GM08714 (cell line): ENCODE measurements at regions not wholly inside any gene's neighbourhood (a gene's known extent, or its start where the extent isn't known, plus 50 kb on each side); places are given as distances from the start of the nearest gene placed in this dataset.
"Not testable (repeated sequence)": the region's sequence is repeated elsewhere in the genome, so short reads cannot be mapped to it uniquely, and the experiment has no call there.

Source experiments
- H3K4me3 ChIP-seq: fragments of 200-500 bp; sonication (Bioruptor generic); 2 replicates; pipeline ENCODE4 v1.5.1; 2014; ENCODE audit warnings: mild to moderate bottlenecking, low read length, inconsistent platforms
- ZNF274 ChIP-seq: IDR thresholded peaks from 2 replicates; pipeline ENCODE4 v1.6.1; 2012; ENCODE audit warnings: mild to moderate bottlenecking, low read depth, low read length

DNA sequence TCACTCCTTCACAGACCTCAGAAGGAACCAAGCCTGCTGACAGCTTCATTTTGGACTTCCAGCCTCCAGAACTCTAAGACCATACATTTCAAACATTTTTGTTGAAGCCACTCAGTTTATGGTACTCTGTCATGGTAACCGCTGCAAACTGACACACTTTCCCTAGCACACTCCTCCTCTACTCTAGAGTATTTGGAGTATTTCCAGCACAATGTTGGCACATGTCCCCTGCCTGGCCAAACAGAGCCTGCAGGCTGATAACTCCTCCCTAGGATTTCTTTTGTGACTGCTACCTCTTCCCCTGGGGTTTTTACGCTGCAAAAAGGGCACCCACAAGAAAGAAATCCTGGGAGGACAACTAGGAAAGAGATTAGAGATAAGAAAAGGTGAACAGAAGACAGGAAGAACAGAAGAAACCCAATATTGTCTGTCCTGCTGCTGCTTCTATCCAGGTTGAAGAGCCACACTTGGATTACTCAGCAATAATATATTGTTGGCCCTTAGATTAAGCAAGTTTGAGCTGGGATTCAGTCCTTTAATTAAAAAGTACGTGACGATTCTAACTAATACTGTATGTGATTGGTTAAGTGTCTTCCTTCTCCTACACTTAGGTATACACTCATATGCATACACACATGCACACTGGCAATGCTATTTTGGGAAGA is 844.1 kb downstream of the LTN1 start:
- no peak for TF ChIP-seq ZNF274

GRCh38 chr21:28144653-28145052 is 848.0 kb downstream of the LTN1 start:
- no peak overlapping the region for H3K4me3 ChIP-seq
- no peak for TF ChIP-seq ZNF274

More for the DNA sequence above, 844.1 kb downstream of the LTN1 start:
- H3K4me3 ChIP-seq: no peak overlapping the region

DNA sequence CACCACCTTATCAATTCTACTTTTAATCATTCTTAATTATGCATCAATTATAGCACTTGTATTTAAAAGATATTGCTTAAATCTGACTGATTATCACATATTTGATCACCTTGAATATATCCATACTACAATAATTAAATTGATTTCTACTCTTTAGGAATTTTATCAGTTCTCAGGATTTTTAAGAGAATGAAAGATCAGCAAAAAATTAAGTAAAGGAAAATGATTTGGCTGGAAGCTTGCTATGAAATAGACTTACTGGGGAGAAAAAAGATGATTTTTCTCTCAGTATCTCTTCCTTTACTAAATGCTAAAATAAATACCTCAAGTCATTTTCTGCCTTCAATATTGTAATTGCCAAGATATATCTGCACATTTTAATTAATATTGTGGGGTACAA is 848.6 kb downstream of the LTN1 start:
- no peak for TF ChIP-seq ZNF274
- no peak overlapping the region for H3K4me3 ChIP-seq

- no peak for TF ChIP-seq ZNF274
- no peak overlapping the region for H3K4me3 ChIP-seq
Measured at GRCh38 chr21:28142697-28143096, 850.0 kb downstream of the LTN1 start.

DNA sequence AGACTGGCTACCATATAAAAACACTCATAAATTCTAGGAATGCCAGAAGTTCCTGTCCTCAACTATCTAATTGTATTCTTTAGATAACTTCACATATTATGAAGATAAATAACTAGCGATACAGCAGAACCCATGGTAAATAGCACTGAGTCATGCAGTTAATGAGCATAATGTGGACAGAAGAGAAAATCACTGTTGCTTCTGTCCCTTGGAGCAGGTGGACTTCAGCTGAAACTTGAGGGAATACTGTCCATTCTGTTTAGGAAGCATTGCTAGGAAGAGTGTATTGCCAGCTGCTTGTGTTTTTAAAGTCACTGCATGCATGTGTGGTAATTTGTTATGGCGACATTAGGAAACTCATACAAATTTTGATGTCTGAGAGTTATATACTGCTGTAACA is 854.4 kb downstream of the LTN1 start:
- no peak for TF ChIP-seq ZNF274
- no peak overlapping the region for H3K4me3 ChIP-seq

- no peak for TF ChIP-seq ZNF274
Measured at GRCh38 chr21:28136656-28137255, 855.9 kb downstream of the LTN1 start.

DNA sequence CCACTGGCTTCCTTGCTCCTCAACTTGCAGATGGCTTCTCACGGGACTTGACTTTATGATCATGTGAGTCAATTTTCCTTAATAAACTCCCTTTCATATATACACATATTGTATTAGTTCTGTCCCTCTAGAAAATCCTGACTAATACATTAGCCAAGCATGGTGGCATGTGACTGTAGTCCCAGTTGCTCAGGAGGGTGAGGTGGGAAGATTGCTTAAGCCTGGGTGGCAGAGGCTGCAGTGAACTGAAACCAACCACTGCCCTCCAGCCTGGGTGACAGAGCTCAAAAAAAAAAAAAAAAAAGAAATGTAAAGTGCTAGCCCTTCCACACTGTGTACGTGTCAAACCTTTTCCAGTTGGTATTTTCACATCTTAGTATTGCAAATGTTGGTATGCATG is 857.0 kb downstream of the LTN1 start:
- H3K4me3 ChIP-seq: no peak overlapping the region
- no peak for TF ChIP-seq ZNF274

More at GRCh38 chr21:28136656-28137255, 855.9 kb downstream of the LTN1 start:
- H3K4me3 ChIP-seq: no peak overlapping the region

DNA sequence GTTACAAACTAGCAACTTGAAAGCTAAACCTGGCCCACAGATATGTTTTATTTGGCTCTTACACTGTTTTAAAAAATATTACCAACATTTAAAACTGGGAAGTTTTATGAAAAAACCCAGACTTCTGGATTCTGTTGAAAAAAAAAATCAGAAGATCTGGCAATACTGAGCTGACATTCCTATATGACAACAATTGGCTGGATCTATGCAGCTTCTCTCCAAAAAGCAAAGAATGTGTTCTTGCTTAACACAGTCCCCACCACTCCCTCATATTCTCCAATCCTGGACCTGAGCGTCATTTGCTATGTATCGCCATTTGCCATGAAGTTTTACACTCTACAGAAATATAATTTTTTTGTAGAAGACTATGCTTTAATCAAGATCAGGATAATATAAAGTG is 859.6 kb downstream of the LTN1 start:
- H3K4me3 ChIP-seq: no peak overlapping the region
- no peak for TF ChIP-seq ZNF274

DNA sequence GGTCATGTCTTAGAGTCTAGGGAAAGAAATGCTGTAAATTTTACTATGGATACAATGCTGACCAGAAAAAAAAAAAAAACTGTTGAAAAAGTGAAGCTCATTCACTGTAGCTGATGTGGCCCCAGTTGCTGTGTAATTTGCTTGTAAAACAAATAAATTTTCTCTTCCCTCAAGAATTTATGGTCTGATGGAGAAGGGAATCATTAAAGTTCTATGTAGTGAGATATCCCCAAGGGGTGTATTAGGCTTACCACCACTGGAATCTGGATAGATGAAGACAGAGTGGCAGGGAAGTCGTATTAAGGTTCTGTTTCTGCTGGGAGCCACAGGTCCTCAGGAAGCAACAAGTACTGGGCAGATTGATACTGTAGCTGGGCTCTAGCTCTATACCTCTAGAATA is 860.0 kb downstream of the LTN1 start:
- no peak overlapping the region for H3K4me3 ChIP-seq
- TF ChIP-seq ZNF274: no peak

- no peak overlapping the region for H3K4me3 ChIP-seq
- no peak for TF ChIP-seq ZNF274
Measured at GRCh38 chr21:28127175-28127785, 865.4 kb downstream of the LTN1 start.

DNA sequence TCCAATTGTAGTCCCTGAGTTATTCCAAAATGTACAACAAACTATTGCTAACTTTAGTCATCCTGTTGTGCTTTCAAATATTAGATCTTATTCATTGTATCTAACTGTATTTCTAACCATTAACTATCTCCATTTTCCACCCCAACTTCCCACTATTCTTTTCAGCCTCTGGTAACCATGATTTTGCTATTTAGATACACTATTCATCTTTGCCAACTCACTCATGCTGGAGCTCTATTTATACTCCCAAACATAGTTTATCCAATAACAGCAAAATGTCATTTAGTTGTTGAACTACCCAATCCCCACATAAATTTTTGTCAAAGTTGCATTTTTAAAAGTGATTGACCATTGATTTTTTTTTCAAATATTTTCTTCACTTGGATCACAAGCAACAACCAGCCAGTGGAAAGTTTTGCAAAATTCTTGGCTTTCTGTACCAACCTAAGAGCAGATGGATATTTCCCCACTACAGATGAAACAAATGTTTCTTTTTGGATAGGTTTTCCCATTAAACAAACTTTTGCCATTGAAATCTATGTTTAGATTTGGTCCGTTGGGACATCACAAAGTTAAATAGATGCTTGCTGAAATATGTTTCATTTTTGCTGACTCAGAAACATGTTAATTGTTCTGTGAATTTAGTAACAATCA is 866.0 kb downstream of the LTN1 start:
- H3K4me3 ChIP-seq: no peak overlapping the region
- TF ChIP-seq ZNF274: no peak

DNA sequence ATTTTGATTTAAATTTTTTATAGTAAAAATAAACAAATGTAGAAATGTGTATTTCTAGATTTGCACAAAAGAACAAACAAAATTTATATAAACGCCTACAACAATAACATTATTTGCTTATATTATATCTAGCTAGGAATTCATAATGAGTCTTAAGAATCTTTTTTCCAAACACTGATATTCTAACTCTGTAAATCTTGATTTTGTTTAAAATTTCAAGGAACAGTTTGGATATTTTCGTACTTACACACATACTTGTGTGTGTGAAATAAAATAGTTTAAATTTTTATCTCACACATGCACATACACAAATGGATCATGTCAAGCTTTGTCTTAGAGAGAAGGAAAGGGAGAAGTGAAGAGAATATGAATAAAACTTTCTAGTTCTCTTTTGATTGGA is 868.1 kb downstream of the LTN1 start:
- no peak overlapping the region for H3K4me3 ChIP-seq
- no peak for TF ChIP-seq ZNF274

GRCh38 chr21:28118570-28118969 is 874.1 kb downstream of the LTN1 start:
- TF ChIP-seq ZNF274: no peak
- H3K4me3 ChIP-seq: no peak overlapping the region

- not testable (repeated sequence) for H3K4me3 ChIP-seq
Measured at GRCh38 chr21:28114986-28115385, 877.7 kb downstream of the LTN1 start.

DNA sequence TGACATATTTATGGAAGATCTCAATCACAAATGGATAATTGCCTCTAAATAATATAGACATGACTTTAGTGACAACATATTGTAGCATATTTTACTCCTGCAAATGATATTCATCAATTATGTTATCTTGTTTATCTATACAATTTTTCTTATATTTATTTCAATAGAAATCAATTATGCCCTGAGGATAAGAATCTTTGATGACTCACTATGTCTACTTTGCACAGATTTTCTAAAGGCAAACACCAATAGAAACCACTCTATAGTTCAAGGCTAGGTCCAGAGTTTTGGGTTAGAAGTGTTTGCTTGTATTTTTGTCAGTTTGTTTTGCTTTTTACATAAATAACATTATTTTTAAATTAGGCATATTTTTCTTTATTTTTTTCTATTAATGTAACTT is 879.0 kb downstream of the LTN1 start:
- no peak for TF ChIP-seq ZNF274
- H3K4me3 ChIP-seq: no peak overlapping the region
